Ovary (tissue), 3 donors: ENCODE measurements at regions not wholly inside any gene's neighbourhood (a gene's known extent, or its start where the extent isn't known, plus 50 kb on each side); places are given as distances from the start of the nearest gene placed in this dataset.

Source experiments
- CTCF ChIP-seq, 3 donors: fragments of 450-650 bp in 2 of 3; fragments of 200-600 bp in 1 of 3; IDR thresholded peaks; one replicate each; pipeline versions ENCODE4 v1.5.1 to v1.8.0; 2016 to 2022; ENCODE audit warnings: antibody characterized with exemption in 3 of 3, mild to moderate bottlenecking in 1 of 3
- EP300 ChIP-seq: sonication (generic); formaldehyde crosslinking; IDR thresholded peaks from one replicate; pipeline ENCODE4 v1.6.1; 2017; ENCODE audit warnings: antibody characterized with exemption
- POLR2A ChIP-seq: fragments of 450-650 bp; IDR thresholded peaks from one replicate; pipeline ENCODE4 v1.6.1; 2017; ENCODE audit warnings: antibody characterized with exemption, mild to moderate bottlenecking, moderate library complexity
- donor health status: DM: no; HTN: no; CAD: no.

GRCh38 chr7:131045526-131045925 lies 282.1 kb upstream of the MKLN1 start:
- TF ChIP-seq CTCF (IDR thresholded peaks at IDR 0.05) (no peak), POLR2A (no peak), EP300 (no peak)
